Ovary (tissue), 3 donors: ENCODE measurements at regions not wholly inside any gene's neighbourhood (a gene's known extent, or its start where the extent isn't known, plus 50 kb on each side); places are given as distances from the start of the nearest gene placed in this dataset.

Source experiments
- CTCF ChIP-seq, 3 donors: fragments of 450-650 bp in 2 of 3; fragments of 200-600 bp in 1 of 3; IDR thresholded peaks; one replicate each; pipeline versions ENCODE4 v1.5.1 to v1.8.0; 2016 to 2022; ENCODE audit warnings: antibody characterized with exemption in 3 of 3, mild to moderate bottlenecking in 1 of 3
- EP300 ChIP-seq: sonication (generic); formaldehyde crosslinking; IDR thresholded peaks from one replicate; pipeline ENCODE4 v1.6.1; 2017; ENCODE audit warnings: antibody characterized with exemption
- POLR2A ChIP-seq: fragments of 450-650 bp; IDR thresholded peaks from one replicate; pipeline ENCODE4 v1.6.1; 2017; ENCODE audit warnings: antibody characterized with exemption, mild to moderate bottlenecking, moderate library complexity
- donor health status: DM: no; HTN: no; CAD: no.

DNA sequence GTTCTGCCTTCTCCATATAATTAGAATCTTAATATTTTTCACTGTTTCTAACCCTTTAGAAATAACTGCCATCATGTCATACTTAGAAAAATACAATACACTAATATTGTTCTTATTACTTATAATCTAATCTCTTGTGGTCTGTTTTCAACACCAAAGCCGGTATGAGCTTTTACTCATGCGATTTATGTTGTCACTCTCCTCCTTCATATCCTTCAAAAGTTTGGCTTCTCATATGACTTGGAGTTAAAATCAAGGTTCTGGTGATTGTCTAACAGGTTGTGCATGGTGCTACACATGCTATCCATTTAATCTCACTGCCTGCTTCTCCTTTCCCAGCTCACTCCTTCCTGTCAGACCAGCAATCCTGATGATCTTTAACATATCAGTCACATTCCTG is 1392.9 kb downstream of the ARAP2 start:
- TF ChIP-seq CTCF (IDR thresholded peaks at IDR 0.05) (no peak), POLR2A (no peak), EP300 (no peak)
